Testis (tissue), 2 donors: ENCODE measurements at regions not wholly inside any gene's neighbourhood (a gene's known extent, or its start where the extent isn't known, plus 50 kb on each side); places are given as distances from the start of the nearest gene placed in this dataset.

Experiments used
- CTCF ChIP-seq, 3 experiments: fragments of 450-650 bp in 2 of 3; fragments of 200-600 bp in 1 of 3; sonication (generic) in 1 of 3; IDR thresholded peaks; one replicate each; pipeline ENCODE4 v1.5.1; 2016 to 2019; ENCODE audit warnings: antibody characterized with exemption in 3 of 3, mild to moderate bottlenecking in 2 of 3, moderate library complexity in 1 of 3
- POLR2A ChIP-seq: fragments of 450-650 bp; IDR thresholded peaks from one replicate; pipeline ENCODE4 v1.6.1; 2017; ENCODE audit warnings: antibody characterized with exemption, mild to moderate bottlenecking, moderate library complexity

GRCh38 chr12:128138125-128138524, 128.8 kb upstream of the TMEM132C start:
- TF ChIP-seq CTCF (IDR thresholded peaks at IDR 0.05) (no peak), POLR2A (no peak)
